ENCODE measurements at regions not wholly inside any gene's neighbourhood (a gene's known extent, or its start where the extent isn't known, plus 50 kb on each side); places are given as distances from the start of the nearest gene placed in this dataset.
A peak's percentile ranks its signal among the peaks of the same experiment; 100 is the strongest.

DNA sequence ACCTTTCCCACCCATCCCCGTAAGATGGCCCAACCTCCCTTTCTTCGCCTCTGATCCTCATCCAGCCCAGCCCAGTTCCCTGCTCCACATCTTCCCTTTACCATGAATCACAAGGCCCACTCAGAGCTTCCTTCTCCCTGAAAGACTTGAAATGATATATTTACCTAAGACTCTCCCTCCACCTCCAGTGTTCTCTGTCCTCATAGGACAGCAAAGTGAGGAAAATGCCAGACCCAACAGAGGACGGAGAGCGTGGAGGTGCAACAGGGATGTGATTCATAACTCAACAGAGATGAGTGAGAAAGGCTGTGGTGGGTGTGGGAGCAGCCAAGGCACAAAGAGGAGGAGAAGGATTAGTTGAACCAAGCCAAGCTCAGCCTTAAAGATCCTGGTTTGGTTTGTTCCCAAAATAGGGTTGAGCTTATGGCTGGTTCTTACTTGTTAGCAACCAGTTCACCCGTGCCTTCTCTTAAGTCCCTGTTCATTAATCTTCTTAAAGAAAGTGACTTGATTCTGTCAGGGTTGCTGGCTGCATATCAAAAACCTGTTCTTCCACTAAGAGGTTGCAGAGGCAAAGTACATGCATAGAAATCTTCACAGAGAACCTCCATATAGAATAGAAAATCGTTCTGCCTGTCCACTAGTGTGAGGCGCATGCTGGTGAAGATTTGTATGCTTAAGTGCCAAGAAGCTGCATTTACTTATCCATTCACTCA is 183.2 kb downstream of the ACTL7B start:
- TF ChIP-seq, protein P1, sequence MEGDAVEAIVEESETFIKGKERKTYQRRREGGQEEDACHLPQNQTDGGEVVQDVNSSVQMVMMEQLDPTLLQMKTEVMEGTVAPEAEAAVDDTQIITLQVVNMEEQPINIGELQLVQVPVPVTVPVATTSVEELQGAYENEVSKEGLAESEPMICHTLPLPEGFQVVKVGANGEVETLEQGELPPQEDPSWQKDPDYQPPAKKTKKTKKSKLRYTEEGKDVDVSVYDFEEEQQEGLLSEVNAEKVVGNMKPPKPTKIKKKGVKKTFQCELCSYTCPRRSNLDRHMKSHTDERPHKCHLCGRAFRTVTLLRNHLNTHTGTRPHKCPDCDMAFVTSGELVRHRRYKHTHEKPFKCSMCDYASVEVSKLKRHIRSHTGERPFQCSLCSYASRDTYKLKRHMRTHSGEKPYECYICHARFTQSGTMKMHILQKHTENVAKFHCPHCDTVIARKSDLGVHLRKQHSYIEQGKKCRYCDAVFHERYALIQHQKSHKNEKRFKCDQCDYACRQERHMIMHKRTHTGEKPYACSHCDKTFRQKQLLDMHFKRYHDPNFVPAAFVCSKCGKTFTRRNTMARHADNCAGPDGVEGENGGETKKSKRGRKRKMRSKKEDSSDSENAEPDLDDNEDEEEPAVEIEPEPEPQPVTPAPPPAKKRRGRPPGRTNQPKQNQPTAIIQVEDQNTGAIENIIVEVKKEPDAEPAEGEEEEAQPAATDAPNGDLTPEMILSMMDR (IDR thresholded peaks at IDR 0.05) = no peak

DNA sequence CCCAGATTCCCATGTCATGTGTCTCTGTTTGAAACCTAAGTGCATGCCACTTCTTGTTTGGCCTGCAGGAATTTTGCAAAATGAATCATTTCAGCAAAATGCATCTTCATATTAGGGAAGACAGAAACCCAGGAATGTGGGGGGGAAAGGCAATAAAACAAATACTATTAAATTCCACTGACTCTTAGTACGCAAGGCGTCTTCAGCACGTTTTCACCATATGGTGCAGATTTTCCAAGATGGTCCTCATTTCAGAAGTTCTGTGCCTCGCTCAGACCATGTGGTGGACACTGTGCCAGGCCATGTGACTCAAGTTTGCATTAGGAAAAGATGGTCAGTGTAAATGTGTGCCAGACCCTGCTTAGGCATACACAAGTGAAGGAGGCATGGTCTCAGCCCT is 184.0 kb downstream of the ACTL7B start:
- TF ChIP-seq, protein P1 (IDR thresholded peaks at IDR 0.05) = no peak

DNA sequence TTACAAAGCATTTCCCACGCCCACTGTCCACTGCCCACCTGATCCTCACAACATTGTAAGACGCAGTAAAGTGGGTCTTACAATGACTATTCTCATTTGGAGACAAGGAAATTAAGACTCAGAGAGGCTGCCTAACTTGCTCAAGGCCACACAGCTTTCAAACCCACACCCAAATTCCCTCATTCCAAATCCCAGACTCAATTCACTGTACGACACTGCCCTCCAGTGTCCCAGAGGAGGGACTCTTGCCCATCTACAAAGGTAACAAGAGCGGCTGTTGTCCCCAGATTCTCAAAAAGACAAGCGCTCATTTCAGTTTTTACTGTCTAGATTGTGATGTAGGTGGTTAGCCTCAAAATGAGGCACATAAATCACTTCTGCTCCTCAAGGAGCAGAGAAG is 184.6 kb downstream of the ACTL7B start:
- TF ChIP-seq, protein P1 (IDR thresholded peaks at IDR 0.05) = peak; percentile 68; the same call in 1 of the 2 replicates

DNA sequence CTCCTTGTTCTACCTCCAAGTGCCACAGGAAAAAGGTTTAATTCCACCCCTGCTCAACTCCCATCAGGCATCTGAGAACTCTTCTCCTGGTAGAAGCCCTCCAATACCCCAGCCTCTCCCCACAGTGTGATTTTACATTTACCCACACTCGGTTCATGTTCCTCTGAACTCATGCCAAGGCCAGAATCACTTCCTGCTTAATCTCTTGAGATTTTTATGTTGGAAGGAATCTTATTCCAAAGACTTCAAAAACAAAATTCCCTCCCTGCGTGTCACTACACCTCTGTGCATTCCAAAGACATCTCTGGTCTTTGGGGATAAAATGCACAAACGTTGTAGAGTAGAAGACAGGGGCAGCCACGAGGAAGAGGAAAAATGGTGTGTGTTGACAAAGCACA is 186.8 kb downstream of the ACTL7B start:
- TF ChIP-seq, protein P1 (IDR thresholded peaks at IDR 0.05) = no peak

DNA sequence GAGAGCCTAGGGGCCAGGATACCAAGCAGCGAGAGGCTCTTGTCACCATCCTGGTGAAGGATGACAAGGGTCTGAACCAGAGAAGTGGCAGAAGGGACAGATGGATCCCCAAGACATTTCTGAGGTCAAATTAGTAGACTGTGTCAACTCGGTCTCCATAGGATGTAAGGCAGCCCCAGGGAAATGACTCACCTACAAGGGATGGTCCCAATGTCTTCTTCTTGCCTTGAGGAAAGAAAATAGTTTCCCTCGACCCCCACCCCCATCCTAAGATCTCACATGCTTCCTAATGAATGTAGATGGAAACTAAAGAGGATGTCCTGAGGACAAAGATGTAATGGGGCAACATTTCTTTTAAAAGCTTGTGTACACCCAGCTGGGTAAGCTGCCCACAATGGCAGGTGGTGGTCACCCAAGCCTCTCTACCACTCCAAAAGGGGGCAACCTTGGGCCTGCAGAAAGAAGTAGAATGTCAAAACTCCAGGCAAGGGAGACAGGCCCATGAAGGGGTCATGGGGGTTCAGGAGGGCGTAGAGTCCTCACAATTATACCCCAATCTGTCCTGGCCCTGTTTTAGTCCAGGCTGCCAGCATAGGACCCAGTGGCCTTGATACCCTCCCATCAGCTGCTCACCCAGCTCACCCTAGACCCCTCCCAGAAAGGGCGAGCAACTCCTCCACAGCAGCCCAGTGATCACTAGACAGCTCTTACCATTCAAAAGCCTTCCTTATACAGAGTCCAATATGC is 187.4 kb downstream of the ACTL7B start:
- TF ChIP-seq, protein P1 (IDR thresholded peaks at IDR 0.05) = no peak

DNA sequence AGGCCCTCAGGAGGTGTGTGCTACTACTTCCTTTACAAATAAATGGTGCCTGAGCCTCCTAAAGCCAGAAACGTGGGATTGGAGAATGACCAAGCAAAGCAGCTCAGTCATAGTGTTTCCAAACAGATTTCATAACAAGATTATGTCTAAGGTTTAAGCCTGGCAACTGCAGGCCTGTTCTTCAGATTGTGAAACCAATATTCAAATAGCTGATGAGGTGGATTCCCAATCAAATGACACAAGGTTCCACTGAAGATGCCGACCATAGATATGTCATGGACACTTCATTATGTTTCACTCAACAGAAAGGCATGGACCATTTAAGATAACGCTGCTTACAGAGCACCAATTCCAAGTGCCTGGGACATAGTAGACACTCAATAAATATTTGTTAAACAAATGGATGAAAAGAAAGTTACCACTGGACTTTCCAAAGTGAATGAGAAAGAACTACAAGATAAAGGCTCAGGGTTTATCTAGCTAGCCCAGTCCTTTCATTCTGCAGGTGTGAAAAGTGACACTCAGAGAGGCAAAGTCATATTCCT is 189.5 kb downstream of the ACTL7B start:
- TF ChIP-seq, protein P1 (IDR thresholded peaks at IDR 0.05) = no peak

DNA sequence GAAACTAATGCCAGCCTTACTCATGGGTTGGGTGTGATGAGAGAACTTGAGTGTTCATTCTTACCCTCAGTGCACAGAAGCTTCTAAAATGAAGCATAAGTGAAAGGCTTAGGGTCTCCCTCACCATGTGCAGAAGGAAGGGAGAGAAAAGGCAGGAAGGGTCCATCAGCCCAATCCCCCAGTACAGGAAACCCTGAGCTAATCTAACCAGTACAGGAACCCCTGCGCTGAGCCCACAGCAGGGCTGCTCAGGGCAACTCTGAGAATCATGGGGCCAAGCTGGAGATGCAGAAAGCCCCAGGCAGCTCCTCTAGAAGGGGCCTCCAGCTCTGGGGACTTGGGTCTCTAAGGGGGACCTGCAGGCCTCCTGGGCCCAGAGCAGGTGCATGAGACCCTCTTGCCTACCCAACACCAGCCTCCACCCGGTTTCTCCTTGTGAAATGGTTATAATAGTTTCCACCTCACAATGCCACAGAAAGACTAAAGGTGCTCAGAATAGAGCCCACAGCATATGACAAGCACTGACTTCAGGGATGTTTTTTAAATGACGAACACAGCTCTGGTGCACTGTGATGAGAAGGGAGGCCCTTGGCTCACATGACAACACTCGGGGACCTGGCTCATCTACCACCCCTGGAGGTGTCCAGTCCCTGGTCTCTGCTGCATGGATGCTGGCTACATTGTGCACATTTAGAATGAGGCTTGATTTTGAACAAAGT is 190.1 kb downstream of the ACTL7B start:
- TF ChIP-seq, protein P1 (IDR thresholded peaks at IDR 0.05) = no peak

Data from LNCAP (cell line).